GM19025 (cell line): ENCODE measurements at regions not wholly inside any gene's neighbourhood (a gene's known extent, or its start where the extent isn't known, plus 50 kb on each side); places are given as distances from the start of the nearest gene placed in this dataset.
"Not testable (repeated sequence)": the region's sequence is repeated elsewhere in the genome, so short reads cannot be mapped to it uniquely, and the experiment has no call there.

Experiments used
- ATAC-seq: cut with Tn5 transposase; IDR thresholded peaks from one replicate; pipeline ENCODE4 v1.9.1; 2021; ENCODE audit warnings: mild to moderate bottlenecking, low read depth, moderate library complexity; ENCODE audit not compliant: unreplicated experiment

DNA sequence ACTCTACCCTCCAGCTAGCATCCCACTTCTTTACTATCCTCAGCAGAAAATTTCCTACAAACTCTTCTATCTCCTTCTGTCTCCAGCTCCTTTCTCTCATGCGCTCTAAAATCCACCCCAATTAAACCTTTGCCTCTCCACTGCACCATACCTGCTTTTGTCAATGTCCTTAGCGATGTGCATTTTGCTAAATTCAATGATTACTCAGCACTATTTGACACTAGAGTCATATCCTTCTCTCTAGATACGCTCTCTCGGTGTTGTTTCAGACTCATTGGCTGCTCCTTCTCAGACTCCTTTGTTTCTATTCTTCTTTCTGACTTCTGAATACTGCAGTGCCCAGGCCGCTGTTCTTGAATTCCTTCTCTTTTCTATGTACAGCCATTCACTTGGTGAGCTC, 144.2 kb downstream of the HLX start:
- ATAC-seq: no peak

DNA sequence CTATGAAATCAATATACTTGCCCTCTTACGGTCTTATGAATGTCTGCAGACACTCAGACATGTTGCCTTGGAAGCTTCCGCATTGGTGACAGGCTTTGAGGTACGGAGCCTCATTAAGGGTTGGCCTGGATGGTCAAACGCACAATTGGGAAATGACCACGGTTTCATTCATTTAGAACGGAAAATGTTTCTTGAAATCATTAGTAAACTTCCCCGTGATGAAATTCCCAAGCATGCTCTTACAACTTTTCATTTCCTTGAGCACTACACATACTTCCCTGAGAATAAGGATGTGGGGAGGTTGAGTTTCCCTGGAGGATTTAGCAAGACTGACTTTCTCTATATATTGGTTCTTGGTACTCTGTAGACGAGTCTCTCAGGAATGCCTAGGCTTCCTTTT, 146.3 kb downstream of the HLX start:
- ATAC-seq: no peak

DNA sequence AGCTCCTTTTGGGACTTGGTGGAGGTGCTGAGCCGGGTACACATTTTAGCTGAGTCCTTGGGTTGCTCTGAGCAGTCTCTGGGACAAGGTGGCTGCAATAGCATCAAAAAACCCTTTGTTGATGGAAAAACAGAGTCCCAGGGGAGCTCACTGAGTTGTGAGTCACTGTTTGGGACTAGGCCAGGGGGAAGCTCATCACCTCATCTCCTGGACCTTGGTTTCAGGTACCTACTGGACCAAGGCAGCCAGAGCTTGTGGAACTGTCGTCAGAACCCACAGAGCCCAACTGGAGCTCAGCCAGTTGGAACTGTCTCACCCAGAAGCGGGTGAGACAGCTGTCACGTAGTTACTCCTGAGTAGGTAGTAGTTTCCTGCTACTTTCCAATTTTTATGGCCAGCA, 146.7 kb downstream of the HLX start:
- ATAC-seq: no peak

DNA sequence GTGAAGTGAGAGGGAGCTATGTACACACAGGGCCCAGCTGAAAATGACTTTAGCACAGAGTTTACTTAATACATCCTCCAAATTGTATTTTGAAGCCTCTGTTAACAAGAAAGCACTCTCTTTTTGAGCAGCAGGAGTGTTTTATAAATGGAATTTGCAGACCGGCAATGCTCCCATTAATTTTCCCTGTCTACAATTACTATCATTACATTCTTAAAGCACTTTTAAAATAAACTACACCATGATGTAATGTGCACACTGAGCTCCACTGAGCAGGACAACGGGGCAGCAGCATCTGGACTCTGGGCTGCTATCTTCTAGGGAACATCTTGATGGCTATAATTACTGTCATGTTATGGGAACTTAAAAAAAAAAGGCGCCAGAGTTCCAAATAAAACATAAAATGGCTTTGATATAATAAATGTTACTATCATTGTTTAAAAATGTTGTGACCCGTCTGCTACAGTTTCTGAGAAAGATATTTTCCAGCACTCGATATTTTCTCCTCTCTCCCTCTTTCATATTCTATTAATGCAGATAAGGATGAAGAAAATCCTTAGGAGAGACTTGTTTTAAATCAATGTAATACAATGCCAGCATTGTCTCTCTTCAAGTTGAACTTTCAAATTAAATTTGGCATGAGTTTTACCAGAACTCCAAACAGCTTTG, 150.9 kb downstream of the HLX start:
- ATAC-seq: no peak

DNA sequence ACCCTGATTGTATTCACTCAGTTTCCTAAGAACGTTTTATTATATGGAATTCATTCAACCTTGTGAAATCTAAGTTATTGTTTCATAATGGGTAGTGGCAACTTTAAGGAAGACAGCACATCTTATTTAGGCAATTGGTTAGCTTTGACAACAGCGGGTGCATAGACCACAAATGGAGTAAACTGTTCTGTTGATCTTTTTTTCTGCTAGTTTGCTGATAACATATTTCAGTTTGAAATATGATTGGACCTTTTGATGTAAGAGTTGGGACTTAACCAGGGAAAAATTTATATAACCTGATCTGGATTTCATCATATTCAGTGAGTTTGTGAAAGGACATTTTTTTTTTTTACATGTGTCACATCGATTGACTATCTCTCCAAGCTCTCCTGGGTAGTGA, 151.7 kb downstream of the HLX start:
- no peak for ATAC-seq

DNA sequence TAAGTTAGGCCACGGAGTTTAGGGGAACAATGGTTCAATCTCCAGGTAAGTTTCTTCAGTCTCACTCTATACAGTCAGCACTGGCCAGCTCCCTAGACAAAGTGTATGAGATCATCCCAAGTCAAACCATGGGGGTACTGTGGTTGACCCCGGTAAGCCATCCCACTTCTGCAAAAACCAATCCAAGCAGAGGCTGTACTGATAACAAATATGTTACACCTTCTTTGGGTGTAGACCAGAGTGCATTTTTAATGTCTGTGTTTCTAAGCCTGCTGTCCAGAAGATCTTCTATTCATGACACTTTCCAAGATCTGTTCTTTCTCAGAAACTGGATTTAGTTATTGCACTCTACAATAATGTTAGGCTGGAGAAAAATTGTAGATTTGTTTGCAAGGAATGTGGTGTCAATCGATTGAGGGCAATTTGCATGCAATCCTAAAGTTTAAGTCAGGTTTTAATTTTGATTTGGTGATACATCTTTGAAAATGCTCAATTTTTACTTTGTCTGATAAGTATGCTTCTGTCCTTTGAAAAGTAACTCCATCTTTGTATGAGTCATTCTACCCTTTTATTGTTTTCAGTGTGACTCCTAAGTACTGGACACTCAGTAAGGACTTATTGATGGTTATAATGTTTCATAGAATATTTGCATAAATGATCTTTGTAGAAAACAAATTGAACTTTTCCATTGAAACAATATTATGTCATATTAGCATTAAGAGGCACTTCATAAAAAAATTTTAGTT, 152.4 kb downstream of the HLX start:
- ATAC-seq: no peak

DNA sequence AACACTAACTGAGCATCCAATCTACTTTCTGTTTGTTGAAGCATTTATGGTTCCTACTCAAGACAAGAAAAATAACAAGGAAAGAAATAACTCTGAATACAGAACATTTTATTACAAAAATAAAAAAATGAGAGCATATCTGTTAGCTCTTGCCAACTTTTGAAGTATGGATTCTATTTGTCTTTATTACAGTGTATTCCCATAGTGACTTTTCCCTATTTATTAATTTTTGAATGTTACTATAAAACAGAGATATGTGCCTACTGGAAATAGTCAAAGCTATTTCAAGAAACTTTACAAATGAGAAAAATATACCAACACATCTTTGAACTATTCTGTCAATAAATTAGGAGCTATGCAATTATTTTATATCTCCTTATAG, 153.0 kb downstream of the HLX start:
- no peak for ATAC-seq

DNA sequence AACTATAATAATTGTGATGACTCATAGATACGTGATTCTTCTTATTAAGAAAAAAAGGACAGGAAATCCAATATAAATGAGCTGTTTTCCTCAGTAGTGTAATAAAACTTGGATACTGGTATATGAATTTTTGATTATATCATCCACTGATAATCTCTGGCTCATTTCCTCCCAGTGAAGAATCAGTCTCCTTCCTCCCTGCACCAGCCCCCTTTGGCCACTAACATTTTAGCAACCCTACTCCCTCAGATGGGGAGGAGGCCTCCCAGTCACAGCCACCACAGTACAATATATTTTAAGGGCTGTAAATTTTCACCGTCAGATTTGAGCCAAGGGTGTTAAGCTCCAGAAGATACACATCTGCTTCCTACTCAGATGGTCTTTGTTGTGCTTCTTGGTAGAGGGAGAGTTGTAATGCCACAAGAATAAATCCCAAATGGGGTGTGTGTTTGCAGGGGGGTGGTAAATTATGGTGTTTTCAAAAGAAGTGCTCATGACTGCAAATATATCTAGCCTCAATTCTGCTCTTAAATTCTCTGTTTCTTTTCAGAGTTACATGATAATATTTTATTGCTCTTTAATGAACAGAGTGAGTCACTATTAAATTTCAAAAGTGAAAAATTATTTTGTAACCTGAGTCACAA, 153.5 kb downstream of the HLX start:
- ATAC-seq: no peak

DNA sequence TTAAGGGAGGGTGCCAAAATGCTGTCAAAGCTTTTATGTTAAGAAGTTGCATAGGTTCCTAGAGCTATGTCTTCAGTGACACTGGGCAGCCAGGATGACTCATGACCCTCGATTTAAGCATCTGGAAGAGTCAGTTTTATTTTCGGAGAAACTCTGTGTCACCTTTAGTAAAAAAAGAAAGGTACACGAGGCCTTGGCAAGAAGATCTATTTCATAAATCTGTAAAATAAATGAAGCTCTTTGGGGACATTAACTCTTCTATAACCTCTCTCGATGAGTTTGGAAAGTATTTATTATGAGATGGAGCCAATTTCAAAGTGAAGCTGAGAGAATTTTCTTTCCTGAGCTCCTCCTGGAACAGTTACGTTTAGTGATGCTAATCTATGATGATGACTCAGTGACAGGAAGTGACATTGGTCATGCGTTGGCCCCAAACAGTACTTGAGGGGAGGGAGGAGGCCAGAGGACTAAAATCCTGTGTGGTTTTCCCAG, 156.5 kb downstream of the HLX start:
- no peak for ATAC-seq

DNA sequence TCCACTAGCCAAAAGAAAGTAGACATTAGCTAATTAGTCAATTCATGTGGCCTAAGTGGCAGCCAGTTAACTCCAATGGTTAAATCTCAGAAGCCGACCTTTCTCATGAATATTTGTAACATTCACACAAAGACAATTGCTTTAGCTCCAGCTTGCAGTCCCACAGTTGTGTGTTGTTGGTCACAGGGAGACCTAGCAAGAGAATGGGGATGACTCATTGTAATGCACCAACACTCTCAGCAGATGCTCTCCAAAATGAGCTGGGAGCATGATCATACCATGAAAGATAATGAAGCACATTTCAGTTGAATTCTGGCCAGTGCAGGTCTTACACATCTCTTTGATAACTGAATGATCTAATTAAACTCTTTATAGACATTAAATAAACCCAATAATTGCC, 160.4 kb downstream of the HLX start:
- no peak for ATAC-seq

DNA sequence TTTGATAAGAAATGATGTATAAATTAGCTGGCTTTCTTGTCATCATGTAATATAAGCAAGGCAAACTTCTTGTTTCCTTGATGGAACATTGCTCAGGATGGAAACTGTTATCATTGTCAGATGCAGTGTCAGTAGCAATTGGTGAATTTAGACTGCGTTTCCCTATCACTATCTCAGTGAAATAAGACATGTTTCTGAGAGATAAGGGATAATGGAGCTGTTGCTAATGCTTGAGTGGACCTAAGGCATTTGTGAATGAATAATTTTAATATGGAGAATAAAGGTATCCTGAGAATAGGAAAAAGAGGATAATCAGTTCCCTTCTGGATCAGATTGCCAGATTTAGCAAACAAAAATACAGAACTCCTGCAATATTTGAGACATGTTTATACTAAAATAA, 160.9 kb downstream of the HLX start:
- no peak for ATAC-seq

DNA sequence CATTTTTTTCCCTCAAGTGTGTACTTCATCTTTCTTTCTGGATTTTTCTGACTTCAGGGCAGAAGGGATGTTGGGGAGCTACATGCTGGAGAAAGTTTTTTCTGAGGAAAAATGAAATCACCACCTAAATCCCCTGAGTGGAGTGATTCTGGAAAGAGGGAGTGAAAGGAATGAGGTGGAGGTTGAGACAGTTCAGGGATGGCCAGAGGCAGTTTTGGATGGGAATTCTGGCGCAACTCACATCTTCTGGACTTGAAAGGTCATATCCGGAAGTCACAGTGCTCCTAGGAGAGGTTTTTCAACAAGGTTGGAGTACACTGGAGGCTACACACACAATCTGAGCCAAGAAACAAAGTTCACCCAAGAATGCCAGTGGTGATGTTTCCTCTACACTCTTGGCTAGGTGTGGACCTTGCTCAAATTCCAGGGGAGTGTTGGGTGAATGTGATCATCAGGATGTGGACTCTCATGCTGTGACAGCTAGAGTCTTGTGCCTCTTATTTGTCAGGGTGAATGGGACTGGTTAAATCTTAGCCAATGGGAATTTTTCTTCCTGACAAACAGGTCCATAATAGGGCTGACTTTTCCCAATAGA, 161.5 kb downstream of the HLX start:
- no peak for ATAC-seq

DNA sequence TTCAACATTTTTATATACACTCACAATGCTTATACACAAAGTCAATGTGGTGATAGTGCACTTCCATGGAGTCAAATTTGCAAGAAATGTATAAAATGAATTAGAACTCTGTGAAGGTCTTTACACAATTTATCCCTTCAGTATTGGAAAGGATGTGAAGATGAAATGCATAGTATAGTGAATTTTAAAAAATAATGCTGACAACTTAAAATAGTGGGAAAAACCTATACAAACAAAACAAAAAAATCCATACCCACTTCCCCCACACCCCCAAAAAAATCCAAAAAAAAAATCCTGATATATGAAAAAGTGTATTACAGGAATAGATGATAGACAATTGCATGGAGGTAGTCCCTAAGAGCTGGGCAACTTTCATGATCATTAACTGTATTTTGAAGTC, 165.3 kb downstream of the HLX start:
- no peak for ATAC-seq

DNA sequence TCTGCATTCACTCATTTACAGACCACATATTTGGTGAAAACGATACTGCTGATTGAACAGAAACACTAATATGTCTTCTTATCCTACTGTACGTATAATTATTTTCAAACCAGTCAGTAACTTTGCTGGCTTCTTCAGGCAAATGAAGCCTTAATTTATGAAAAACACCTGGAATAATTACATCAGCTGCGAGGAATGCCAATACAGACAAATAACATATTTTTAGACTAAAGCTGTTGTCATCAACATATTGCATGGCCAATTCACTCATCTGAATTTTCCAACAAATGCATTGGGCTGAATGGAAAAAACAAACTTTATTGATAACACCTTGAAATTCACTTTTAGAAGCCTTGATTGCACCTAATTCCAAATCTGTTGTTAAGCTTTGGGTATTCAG, 165.9 kb downstream of the HLX start:
- no peak for ATAC-seq

DNA sequence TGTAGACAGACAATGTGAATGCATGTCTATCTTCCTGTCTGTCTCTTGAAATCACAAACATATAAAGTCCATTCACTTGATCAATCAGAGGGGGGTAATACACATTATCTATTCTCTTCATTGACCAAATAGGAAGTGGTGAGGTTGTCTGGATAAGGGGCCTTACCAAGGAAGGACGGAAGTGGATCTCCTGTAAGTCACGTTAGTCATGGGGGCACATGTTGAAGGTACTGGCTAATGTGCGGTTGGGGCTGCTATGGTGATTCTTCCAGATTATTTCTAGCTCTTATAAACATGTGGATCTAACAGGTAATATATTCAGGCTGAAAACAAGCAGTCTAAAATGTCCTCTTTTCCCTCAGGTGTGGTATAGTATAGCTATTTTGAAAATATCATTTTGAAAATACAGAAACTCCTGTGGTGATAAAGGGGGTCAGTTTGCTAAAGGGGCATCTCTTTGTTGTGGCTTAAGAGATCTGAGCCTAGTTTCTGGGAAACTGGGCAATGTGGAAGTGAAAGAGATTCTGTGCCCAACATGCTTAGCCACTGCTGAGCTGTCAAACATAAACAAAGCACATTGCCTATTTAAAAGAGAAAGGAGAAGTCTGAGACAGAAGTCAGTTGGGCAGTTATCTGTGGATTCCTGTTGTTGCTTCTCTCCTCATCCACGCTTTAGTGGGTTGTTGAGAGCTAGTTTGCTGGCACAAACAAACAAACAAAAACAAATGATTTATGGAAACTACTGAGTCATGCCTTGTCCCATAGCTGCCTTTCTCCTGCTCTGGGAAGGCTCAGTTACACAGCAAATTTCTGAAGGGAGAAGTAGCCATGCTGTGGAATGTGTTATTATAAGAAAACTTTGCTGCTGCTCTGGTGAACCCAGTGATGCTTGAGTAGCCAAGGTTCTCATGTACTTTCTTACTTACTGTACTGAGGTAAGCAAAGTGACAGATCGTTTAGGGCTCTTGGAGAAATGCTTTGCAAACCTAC, 166.9 kb downstream of the HLX start:
- peak; percentile 96 for ATAC-seq

DNA sequence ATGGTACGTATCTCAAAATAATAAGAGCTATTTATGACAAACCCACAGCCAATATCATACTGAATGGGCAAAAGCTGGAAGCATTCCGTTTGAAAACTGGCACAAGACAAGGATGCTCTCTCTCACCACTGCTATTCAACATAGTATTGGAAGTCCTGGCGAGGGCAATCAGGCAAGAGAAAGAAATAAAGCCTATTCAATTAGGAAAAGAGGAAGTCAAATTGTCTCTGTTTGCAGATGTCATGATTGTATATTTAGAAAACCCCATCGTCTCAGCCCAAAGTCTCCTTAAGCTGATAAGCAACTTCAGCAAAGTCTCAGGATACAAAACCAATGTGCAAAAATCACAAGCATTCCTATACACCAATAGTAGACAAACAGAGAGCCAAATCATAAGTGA, 172.1 kb downstream of the HLX start:
- not testable (repeated sequence) for ATAC-seq

DNA sequence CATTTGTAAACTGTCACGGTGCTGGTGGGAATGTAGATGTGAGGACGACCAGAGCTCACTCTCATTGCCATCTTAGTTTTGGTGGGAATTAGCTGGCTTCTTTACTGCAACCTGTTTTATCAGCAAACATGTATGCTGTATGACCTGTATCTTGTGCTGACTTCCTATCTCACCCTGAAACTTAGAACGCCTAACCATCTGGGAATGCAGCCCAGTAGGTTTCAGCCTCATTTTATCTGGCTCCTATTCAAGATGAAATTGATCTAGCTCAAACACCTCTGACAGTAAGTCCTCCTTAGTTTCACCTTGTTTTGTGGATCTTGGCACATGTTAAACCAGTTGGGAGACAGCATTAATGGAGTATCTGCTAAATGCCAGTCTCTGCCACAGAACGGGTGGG, 174.6 kb downstream of the HLX start:
- no peak for ATAC-seq

DNA sequence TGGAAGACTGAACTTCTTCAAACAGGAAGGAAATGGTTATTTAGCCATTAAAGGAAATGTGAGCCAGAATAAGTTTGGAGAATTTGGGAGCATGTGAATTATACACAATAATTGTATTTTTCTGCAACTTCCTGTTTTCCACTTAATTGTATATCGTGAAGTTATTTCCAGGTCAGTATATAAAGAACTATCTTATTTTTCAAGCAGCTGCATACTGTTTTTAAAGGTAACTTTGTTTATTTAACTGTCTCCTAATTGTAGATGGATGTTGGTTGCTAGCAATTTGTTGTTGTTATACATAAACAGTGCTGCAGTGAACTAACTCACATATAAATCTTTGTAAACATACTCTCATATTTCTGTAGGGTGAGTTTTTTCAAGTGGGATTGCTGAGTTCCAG, 180.3 kb downstream of the HLX start:
- no peak for ATAC-seq

DNA sequence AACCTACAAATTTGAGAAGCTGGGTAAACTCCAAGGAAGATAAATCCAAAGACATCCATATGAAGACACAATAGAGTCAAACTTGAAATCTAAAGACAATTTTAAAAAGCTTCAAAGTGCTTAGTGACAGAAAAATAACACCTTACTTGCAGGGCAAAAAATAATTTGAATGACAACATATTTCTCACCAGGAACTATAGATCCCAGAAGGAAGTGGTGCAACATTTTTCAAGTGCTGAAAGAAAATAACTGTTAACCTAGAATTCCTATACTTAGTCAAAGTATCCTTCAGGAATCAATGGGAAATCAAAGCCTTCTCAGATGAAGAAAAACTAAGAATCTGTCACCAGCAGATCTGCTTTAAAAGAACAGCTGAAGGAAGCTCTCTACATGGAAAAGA, 184.4 kb downstream of the HLX start:
- ATAC-seq: no peak

DNA sequence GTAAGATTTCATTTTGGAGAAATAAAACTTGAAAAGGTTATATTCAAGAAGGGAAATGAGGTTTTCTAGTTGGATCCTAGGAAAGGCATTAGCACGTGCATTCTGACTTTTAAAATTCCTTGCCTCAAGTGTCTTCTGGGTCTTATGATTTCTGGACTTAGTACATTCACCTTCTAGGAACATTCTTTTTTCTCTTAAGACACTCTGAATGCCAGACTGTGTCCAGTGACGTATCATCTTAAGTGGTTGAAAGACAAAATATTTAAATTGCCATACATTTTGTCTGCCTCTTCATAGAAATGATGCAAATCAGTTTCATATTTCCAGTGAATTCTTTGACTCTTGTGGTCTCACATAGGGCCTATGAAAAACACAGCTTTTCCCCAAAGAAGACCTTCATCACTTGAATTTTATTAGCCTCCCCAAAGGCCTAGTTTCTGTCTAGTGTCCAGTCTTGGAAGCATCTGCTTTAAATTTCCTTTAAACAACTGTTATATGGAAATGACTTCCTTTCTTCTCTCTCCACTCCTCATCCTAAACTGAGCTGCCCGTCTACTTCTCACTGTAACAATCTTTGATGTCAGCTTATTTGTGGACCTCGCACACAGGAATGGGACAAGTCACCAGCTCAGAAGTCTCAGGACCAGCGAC, 187.2 kb downstream of the HLX start:
- ATAC-seq: no peak
